GM19025 (cell line): ENCODE measurements at regions not wholly inside any gene's neighbourhood (a gene's known extent, or its start where the extent isn't known, plus 50 kb on each side); places are given as distances from the start of the nearest gene placed in this dataset.
"Not testable (repeated sequence)": the region's sequence is repeated elsewhere in the genome, so short reads cannot be mapped to it uniquely, and the experiment has no call there.

ENCODE experiments used
- ATAC-seq: cut with Tn5 transposase; IDR thresholded peaks from one replicate; pipeline ENCODE4 v1.9.1; 2021; ENCODE audit warnings: mild to moderate bottlenecking, low read depth, moderate library complexity; ENCODE audit not compliant: unreplicated experiment

GRCh38 chr4:94011190-94011589, 182.6 kb downstream of the ATOH1 start:
- no peak for ATAC-seq

DNA sequence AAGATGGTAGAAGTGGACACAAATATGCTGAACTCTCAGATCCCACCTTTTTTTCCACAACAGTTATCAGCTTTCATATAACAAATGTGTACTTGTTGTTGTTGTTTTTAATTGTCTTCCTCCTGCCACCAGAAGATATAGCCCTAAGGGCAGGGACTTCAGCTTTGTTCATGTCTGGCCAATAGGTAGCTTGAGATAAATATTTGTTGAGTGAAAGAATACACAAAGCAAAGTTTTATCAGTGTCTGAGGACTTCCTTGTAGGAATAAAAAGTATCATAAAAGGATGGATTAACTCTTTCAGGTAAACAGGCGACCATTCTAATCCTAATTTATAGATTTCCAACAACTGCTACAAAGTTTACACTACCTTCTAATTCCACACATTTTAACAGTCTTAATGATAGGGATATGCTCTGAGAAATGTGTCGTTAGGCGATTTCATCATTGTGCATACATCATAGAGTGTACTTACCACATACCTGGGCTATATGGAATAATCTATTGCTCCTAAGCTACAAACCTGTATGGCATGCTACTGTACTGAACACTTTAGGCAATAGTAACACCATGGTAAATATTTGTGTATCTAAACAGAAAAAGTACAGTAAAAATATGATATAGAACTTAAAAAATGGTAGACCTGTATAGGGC, 186.1 kb downstream of the ATOH1 start:
- ATAC-seq: no peak

GRCh38 chr4:94015956-94016355, 187.4 kb downstream of the ATOH1 start:
- ATAC-seq: no peak

GRCh38 chr4:94032754-94033153, 174.9 kb upstream of the SMARCAD1 start:
- no peak for ATAC-seq

GRCh38 chr4:94036964-94037363, 170.7 kb upstream of the SMARCAD1 start:
- ATAC-seq: no peak

GRCh38 chr4:94038195-94038594, 169.5 kb upstream of the SMARCAD1 start:
- ATAC-seq: no peak

- no peak for ATAC-seq
Measured at GRCh38 chr4:94039226-94039625, 168.4 kb upstream of the SMARCAD1 start.

GRCh38 chr4:94044471-94044870, 163.2 kb upstream of the SMARCAD1 start:
- ATAC-seq: not testable (repeated sequence)

DNA sequence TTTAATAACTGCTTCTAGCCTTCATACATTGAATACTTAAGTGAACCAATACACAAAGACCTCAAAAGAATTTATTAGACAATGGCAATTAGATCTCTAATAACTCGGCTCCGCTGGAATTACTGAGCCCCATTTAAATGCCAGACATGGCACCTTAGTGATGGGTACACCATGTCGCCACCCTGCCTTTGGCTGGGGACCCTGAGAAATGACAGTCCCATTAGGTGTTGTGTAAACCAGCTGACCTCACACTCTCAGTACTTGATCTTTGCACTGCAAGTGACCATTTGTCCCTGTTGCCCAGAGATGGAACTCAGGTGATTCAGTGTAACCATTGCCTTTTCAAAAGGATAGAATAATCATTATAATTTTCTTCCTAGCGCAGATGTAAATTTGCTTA, 144.6 kb upstream of the SMARCAD1 start:
- ATAC-seq: no peak

DNA sequence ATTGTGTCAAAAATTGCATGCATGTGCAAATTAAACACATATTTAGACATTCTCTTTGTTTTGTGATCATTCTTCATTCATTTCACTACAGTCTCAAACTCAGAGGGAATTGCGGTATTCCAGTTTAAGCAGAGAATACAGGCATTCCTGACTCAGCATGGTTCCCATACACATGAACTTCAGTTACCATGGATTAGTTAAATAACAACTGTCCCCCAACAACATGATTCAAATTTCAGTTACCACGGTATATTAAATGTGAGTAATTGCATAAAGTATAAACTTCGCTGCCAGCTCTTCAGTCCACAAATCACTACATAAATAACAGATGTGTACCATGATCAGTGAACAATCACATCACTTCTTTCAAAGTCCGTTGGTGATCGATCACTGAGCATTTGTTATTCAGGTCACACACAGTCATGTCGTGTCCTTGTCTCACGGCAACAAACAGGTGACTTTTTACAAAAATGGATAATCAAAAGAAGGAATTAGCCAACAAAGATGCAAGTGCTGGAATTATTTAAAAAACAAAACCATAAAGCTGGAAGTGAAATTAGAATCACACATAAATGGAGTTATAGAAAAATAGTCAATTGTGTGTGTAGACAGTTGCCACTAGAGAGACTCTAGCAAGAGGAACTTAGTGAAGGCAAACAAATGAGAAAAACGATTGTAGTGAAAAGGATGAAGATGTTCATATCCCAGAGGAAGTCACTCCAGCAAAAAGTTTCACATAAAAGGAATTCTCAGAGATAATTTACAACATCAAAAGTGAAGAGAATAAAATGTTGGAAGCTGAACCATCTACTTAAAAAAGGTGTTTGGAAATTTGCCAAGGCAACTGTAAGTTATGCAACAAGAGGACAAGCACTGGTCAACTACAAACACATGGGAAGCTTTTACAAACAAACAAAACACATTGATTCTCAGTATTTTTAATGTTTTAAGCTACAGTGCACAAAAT, 138.6 kb upstream of the SMARCAD1 start:
- ATAC-seq: no peak

DNA sequence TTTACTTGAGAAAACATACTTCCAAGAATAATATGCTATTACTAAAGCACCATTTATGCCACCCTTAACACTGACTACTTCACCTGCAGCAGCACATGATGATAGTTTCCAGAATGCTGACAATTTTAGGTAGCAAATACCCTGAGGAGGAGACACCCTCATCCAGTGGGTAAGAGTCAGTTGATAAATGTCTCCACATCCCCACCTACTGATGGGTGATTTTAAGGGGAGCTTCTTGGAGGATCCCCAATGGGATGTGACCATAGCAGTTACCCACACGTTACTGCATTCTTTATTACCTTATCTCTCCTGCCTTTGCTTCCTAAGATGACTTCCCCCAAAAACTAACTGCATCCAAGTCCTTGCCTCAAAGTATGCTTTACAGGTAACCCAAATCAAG, 131.2 kb upstream of the SMARCAD1 start:
- ATAC-seq: no peak

DNA sequence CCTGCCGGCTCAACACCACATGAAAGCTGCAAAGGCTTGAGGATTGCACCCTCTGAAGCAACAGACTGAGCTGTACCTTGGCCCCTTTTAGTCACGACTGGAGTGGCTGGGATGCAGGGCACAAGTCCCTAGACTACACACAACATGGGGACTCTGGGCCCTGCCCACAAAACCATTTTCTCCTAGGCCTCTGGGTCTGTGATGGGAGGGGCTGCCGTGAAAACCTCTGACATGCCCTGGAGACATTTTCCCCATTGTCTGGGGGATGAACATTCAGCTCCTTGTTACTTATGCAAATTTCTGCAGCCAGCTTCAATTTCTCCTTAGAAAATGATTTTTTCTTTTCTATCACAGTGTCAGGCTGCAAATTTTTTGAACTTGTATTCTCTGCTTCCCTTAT, 123.5 kb upstream of the SMARCAD1 start:
- ATAC-seq: no peak

GRCh38 chr4:94099141-94099540, 108.5 kb upstream of the SMARCAD1 start:
- not testable (repeated sequence) for ATAC-seq

DNA sequence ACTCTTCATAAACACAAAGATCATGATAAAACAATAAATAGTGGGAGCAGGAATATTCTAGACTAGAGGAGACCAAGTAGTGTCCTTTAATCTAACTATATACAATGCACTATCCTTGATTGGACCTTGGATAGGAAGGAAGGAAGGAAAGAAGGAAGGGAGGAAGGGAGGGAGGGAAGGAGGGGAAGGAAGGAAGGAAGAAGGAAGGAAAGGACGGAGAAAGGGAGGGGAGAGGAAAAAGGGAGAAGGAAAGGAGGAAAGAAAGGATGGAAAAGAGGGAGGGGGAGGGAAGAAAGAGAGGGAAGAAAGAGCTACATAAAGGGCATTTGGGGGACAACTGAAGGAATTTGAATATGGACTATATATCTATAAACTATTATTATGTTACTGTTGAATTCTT, 95.0 kb upstream of the SMARCAD1 start:
- ATAC-seq: no peak

DNA sequence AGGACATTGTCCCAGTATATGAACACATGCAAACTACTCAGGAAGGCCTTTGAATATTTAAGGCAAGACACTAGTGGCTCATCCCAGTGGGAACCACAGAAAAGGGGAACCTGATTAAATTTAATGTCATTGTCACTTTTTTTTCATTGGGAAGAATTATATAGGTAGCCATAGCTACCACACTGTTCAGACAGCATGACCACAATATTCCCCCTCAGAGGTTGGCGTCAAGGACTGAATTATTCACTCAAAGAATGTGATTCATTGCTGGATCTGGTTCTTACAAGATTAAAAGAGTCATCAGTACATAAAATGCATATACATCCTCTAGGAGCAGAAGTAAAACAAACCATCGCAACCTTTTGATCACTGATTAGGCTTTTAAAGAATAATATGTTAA, 92.0 kb upstream of the SMARCAD1 start:
- ATAC-seq: no peak

DNA sequence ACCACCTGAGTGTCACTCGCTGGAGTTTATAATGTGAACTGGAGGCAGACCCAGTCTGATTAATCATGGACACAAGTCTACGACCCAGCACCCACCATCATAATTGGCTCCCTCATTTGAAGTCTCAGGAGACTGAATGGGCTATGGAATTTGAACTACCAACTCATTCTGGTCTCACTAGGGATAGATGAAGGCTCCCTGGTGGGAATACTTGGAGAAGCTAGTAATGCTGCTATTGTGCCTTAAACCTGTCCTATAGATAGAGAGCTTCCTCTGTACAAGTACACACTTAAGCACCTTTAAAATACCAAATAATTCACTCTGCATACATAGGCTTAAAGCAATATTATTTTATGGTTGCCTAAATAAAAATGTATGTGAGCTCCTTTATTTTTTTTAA, 90.8 kb upstream of the SMARCAD1 start:
- ATAC-seq: no peak

GRCh38 chr4:94126669-94127068, 81.0 kb upstream of the SMARCAD1 start:
- no peak for ATAC-seq

DNA sequence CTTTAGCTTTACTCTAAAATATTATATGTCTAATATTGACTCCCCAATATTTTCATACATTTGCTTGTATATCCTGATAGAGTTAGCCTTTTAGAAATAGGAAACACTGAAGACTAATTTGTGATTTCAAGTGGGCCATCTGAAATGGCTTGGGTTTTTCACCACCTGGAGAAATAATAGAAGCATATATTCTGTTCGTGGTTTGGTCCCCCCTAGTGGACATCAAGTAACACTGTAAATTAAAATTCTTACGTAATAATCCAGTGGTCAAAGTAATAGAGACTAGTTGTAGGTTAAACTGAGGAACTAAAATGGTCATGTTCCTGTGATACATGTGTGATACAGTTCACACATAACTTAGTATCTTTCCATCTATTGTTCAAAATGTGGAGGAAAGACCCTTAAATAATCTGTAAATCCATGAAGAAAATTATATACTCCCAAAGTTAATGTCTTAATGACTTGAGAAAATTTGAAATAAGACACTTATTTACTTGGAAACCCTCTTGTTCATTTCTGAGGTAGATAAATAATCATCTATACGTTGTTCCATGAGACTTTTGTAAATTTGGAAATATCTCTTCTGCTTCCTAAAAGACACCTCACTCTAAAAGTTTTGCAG, 79.8 kb upstream of the SMARCAD1 start:
- ATAC-seq: no peak

DNA sequence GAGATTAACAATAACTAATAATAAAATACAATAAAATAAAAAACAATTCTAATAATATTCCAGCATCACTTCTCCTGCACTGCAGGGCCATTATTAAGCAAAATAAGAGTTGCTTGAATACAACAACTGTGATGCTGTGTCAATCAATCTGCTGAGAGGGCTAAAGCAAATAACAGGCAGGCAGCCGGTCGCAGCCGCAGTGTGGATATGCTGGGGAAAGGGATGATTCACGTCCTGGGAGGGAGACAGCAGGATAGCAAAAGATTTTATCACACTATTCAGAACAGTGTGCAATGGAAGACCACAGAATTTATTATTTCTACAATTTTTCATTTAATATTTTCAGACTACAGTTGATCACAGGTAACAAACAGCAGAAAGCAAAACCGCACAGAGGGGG, 76.5 kb upstream of the SMARCAD1 start:
- no peak for ATAC-seq

- ATAC-seq: no peak
Measured at GRCh38 chr4:94135701-94136100, 72.0 kb upstream of the SMARCAD1 start.

DNA sequence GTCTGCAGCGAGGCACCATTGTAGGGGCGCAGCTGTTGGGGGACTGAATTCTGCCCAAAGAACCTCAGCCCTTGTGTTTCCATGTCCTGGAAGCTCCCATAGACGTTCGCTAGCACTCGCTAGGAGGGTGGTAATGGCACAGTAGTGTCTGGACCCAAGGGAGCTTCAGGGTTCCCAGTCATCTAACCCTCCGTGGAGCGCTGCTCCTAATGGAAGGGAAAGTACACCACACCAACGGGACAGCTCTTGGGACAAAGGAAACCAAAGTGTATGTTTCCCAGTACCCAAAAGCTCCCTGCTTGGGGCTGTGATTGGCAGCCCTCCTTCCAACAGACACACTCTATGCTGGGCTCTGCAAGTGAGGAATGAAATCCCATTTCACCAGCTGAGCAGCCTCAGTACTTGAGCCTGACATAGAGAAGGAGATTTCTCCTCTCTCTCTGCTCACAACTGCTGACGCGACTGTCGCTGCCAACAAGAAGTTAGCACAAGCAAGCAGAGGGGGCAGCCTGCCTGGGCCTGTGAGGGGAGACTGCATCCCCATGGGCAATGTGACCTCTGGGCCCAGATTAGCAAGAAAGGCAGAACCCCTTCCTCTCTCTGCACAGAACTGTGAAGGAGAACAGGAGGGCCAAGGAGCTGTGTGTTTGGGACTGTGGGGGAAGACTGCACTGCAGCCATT, 67.6 kb upstream of the SMARCAD1 start:
- ATAC-seq: no peak
